SKM-1 (cell line): ENCODE measurements at regions not wholly inside any gene's neighbourhood (a gene's known extent, or its start where the extent isn't known, plus 50 kb on each side); places are given as distances from the start of the nearest gene placed in this dataset.
A peak's percentile ranks its signal among the peaks of the same experiment; 100 is the strongest.

ENCODE experiments used
- DNase-seq: peaks from one replicate; lab custom pipeline; 2025; ENCODE audit not compliant: unreplicated experiment; lab: John Stamatoyannopoulos, UW

DNA sequence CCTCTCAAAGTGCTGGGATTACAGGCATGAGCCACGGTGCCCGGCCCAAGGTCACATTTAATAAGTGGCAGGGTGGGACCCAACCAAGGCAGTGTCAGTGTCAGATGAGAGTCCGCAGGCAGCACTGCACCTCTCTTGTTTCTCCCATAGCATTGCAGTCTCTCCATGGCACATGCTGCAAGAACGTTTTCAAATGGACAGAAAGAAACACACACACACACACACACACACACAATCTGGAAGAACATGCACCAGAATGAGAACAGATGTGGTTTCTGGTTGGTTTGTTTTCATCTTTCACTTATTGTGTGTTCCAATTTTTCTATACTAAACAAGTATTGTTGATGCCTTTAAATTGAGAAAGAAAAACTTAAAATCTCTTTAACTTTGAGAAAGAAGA lies 126.5 kb downstream of the SYF2 start:
- DNase-seq, result no peak

DNA sequence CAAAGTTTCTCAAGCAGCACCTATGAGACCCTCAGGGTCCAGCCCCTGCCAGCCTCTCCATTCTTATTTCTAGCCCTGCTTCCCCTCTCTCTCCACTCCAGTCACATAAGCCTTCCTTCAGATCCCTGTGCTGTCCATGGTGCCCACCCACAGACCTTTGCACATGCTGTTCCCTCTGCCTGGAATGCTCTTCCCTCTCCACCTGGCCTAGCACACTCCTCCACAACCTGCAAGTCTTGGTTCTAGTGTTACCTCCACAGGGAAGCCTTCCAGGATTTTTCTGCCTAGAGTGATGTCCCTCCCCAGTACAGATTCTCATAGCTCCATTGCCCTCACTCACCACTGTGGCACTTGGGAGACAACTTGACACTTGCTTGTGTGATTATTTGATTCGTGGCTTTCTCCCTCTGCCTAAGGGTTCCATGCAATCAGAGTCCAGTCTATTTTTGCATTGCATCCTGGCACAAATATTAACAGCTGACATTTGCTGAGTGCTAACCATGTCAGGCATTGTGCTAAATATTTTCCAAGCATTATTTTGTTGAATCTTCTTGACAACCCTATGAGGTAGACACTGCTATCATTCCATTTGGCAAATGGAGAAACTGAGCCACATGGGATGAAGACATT lies 127.3 kb downstream of the SYF2 start:
- DNase-seq, result no peak

DNA sequence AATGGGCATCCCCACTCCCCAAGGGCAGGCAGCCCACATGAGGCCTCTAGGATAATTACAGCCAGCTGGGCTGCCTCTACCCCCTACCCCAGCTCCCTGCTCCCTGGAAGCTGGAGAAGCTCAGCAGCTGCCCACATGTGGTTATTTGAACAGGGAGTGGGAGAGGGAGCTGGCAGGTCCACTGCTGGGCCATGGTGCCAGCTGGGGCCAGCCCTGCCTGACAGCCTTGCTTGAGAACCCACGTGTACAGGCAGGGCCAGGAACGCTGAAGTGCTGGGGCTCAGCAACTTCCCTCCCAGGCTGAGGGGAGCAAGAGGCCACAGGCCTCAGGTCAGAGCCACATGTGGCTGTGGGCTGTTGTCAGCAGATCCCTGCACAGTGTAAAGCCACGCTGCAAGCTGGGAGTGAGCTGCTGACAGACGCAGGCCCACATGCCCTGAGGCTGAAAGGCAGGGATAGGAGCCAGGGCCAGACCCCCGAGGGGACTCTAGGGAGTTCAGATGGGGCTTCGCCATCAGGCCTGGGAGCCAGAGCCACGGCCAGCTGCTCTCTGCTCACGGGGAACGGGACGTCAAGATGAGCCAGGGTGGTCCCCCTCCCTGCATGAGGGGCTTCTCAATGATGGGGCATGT lies 129.0 kb downstream of the SYF2 start:
- no peak for DNase-seq

DNA sequence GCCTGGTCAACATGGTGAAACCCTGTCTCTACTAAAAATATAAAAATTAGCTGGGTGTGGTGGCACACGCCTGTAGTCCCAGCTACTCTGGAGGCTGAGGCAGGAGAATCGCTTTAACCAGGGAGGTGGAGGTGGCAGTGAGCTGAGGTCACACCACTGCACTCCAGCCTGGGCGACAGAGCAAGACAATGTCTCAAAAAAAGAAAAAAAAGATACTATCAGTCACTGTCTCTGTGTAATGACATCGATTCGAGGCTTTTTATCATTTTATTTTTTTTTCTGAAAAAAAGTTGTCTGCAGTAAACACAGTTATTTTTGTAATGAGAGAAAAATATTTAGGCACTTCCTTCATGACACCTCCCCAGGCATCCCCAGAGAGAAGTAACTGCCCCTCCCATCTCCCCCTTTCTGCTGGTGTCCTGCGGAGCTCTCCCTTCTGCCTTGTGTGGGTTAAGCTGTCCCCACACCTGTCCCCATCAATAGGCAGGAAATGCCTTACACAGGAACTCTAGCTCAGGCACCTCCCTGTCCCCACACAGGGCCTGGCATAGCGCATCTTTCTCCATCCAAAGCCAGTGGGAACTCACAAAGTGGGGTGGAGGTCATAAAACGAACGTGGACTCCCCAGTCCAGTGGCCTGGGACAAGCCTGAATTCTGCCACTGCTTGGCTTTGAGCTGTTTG lies 132.0 kb downstream of the SYF2 start:
- DNase-seq, result no peak

DNA sequence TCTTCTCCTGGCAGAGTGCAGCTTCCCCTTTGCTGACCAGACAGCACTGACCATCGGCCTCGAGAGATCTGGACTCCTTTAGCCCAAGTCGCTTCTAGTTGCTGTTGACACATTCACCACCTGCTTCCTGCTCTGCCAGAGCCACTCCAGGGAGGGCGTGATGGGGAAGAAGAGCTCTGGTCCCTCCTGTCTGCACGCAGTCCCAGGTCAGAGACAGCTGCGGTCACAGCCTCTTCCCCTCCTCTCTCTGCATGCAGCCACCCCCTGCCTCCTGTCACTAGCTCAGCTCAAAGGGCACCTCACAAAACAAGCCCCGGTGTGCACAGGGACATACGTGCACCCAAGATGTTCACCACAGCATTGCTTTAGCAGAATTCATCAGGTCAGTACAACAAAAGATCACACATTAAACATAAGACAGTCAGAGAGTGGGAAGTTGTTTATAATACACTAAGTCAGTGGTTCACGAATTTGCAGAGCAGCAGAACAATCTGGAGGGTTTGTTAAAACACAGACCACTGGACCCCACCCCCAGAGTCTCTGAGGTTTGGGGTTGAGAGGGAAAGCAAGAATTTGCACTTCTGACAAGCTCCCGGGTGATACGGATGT lies 132.9 kb downstream of the SYF2 start:
- DNase-seq, result peak; percentile 88

DNA sequence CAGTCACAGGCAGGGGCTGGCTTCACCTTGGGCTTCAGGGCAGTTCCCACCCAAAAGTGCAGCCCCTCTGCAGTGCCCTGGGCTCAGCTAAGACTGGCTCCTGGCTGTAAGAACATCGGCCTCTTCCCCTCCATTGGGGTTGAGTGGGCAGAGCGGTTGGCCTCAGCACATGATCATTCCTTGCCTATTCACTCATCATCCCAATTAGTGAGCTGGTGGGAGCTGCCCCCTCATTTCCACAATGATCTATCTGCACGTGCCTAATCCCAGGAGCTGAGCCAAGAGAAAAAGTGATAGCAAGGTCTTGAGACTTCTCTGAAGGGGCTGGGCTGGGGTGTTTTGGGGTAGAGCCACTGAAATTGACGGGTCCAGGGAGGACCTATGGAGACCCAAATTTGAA lies 133.6 kb downstream of the SYF2 start:
- DNase-seq, result no peak

DNA sequence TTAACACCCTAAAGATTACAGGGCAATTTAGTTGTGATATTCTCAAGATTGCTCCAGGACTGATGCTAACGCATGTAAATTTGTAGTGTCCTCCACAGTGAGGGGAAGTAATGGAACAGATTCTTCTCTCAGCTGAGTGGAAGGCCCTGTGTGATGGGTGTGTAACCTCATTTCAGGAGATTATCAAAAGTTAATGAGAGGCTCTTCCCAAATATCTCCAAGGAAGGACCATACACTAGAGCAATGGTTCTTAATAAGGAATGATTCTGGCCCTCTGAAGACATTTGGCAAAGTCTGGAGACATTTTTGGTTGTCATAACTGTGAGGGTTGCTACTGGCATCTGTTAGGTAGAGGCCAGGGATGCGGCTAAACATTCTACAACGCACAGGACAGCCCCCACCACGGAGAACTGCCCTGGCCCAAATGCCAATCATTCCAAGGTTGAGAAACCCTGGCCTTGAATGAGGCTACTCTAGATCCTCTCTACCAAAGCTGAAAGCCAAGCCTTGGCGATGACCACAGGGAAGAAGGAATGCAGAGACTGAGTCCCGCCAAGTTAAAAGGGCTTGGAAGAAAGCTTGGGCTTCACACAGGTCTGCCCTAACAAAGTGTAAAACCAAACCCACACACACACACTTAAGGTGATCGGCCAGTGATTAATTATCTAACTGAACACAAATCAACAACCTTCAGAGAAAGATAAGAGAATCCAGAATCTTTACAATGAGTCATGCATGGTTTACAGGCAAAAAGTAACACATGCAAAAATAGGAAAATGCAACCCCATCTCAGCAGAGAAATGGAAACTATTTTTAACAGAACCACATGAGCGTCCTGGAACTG lies 135.8 kb downstream of the SYF2 start:
- no peak for DNase-seq

DNA sequence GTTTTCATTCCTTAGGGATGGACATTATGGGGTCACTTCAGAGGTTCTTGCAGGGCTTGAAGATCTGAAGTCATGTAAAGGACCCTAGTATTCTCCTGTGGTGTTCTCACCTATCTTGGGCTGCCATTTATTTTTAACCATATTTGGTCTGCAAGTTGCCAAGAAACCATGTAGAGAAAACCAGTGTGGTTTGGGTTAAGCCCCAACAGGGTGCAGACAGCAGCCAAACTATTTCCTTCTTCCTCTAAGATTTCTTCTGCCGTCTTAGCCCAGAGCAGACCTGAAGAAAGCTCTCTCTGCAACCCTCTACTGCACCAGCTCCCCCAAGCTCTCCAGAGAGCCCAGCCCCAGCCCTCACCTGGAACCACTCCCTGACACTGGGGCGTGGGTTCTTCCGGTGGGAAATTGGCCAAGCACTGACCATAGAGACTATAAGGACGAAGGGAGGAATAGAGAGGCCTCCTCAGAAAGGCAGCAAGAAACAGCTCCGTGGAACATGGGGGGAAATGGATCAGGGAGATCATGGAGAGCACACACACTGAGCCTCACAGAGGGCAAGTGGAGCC lies 136.6 kb downstream of the SYF2 start:
- DNase-seq, result no peak

DNA sequence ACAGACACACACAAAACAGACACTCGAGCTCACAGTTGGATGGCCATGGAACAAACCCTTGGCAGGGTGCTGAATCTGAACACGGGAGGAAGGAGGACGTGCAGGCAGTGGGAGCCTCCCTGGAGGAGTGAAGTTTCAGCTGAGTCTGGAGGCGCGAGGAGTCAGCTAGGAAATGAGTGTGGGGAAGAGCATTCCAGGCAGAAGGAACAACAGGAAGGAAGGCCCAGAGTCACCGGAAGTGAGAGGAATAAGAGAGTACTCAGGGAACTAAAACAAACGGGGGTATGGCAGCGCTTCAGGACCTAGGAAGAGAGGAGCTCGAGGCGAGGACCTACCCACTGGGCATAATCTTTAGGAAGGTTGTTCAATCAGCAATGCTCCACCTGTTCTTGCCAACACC lies 137.3 kb downstream of the SYF2 start:
- no peak for DNase-seq

DNA sequence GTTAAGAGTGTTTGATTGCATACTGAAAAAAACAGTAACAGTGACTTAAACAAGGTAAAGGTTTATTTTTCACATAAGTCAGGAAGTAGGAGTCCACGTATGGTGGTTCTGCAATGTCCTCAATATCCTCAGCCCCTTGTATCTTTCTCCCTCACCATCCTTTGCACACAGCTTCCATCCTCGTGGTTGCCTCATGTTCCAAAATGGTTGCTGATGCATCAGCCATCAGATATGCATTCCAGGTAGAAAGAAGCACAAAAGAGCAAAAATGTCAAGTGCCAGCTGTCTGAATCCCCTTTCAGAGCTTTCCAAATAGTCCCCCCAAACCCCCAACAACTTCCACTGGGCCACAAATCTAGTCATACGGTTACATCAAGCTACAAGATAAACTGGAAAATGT lies 138.1 kb downstream of the SYF2 start:
- DNase-seq, result no peak

DNA sequence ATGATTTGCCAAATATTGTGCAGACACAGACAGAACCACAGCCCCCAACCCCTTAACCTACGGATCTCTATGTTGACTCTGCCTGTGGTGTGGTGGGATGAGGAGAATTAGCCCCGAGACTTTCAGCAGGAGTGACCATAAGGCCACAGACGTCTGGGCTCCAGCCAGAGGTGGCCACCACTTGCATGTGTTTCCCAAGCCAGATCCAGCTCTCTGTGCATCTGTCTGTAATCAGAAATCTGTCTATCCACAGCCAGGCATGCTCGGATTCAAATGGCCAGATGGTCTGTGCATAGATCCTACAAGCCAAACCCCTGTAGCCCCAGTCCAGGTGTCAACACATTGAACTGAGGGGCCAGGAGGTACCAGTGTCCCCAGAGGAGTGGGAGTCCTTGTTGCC lies 140.6 kb downstream of the SYF2 start:
- DNase-seq, result no peak

DNA sequence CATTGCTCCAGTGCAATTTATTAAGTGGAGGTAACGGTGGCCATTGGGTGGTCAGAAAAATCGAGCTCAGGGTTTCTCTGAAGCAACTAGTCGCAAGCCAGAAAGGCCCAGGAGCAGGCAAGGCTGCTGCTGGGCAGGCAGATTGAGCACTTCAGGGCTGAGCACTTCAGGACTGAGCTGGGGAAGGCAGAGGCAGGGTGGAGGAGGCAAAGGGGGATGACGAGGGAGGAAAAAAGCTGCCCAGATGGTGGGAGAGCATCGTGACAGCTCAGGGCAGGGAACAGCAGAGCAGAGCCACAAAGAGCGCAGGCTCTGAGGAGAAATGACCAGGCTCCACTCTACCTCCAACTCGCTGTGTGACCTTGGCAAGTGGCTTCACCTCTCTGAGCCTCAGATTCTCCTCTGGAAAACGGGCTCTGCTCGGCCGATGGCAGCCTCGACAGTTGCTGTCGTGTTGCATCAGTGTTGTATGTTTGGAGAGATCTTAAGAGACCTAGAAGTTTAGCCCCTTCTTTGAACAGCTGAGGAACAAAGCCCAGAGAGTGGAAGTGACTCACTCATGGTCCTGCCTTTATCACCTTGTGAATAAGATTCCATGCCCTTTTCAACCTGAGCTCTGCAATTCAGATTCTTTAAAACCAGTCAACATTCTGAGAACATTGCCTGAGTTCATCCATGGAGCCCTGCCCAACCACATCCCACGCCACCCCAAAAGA lies 141.4 kb downstream of the SYF2 start:
- no peak for DNase-seq

DNA sequence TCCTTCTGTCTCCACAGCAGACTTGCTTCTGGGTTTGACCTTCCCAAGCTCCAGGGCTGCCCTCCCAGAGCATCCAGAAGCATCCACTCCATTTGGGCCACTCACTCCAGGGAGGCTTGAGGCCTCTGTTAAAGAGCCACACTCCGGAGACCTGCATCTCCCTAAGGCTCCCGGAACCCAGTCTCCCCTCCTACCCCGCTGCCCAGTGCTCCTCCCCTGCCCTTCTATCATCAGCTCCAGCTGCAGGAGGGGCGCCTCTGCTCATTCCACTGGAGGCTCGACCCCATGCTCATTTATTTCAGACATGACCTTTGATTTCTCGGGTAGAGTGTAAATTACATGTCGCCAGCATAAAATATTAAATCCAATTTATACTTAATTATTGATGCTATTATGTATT lies 142.5 kb downstream of the SYF2 start:
- no peak for DNase-seq

DNA sequence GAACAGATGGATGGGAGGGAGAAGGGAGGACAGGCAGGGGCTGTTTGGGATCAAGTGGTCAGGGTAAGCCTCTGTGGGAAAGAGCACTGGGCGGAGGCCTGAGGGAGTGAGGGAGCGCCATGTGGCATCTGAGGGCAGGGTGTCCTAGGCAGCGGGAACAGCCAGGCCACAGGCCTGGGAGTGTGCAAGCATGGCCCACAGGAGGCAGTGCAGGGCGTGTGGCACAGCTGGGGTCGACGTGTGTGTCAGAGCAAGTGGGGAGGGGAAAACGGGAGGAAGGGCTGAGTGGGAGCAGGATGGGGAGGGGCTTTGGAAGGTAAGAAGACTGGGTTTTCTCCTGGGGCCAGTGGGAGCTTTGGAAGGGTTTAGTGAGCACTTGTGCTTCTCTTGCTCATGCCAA lies 143.4 kb downstream of the SYF2 start:
- no peak for DNase-seq

DNA sequence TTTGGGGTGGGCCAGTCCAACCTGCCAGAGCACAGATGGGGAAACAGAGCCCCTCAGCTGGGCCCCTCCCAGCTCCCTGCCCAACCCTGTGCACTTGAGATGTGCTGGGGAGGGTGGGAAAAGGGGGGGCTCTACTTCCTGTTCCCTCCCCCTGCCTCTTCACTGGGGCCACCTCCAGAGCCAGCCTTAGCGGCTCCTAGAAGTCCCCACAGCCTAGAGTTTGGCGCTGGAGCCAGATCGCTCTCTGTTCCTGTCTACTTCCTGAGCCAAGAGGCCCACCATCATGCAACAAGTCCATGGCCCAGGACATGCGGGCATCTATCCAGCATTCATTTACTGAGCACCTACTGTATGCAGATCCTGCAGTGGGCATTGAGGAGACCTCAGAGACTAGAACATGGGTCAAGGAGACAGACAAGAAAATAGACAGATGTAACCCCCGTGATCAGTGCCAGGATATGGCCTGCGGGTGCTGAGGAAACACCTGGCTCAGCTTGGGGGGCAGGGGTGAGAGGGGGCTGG lies 144.1 kb downstream of the SYF2 start:
- DNase-seq, result no peak

DNA sequence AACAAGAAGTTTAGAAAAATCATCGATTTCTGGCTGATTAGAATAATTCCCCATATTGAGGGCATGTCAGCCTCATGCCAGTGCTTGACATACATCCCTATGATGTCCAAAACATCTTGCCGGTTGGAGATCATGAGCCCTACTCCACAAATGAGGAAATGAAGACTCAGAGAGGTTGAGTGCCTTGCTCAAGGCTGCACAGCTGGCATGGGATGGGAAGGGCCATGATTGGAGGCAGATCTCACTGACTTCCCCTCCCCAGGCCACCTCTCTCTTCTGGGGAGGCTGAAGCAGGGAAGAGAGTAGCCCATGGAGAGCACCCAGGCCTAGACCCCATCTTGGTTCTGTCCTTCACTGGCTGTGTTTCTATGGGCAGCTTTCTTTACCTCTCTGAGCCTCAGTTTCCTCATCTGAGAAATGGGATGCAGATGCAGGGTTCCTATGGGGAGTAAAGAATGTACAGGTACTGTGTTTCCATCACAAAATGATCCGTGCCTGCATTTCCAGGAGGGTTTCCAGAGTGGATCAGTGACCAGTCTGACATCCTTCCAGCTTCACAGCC lies 145.7 kb downstream of the SYF2 start:
- no peak for DNase-seq

DNA sequence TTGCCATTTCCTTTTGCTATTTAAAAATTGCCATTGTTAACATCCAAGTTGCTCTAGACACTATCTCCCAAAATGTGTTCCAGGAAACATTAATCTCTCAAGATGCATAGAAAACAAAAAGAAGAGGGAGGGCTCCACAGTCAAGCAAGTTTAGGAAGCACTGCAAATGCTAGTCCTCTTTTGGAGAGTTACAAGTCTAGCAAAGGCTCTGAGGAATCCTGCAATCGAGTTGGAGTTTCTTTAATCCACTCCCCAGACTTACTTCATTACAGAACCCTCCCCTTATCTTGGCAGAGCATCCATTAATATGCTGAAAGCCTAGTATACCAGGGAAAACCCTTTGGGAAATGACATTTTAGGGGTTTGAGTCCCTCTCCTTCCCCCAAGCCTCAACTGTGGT lies 147.9 kb downstream of the SYF2 start:
- no peak for DNase-seq

DNA sequence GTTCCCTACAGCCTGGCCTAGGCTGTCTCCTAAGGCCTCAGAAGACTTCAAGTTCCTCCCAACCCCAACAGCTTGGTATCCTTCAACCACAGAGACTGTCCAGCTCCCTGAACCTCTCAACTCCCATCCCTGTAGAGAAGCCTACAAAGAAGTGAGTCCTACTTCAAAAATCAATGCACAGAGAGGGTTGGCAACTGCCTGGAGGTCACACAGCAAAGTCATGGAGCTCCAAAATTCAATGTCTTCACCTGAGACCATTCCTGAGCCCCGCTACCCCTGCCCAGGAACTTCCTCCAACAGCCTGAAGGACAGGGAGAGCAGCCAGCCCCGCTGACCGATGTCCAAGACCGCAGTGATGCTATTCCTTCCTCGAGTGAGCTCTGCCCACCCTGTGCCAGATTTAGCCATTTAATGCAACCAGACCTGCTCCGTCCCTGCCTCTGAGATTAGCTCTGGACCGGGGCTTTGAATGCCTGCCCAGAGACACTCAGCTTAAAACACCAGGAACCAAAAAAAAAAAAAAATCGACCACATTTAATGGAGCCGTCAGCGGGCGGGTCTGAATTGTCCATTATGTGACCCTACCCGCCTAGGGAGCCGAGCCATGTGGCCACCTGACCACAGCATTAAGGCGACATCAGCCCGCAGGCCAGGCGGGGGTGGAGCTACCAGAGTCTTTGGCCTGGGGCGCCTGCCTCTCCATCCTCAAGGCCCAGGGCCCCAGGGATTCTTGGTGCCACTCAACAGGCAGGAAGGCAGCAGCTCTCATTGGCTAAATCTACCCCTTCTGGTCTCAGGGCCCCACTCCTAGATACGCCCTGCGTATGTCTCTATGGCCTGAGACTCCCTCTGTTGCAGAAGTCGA lies 148.6 kb downstream of the SYF2 start:
- DNase-seq, result no peak

DNA sequence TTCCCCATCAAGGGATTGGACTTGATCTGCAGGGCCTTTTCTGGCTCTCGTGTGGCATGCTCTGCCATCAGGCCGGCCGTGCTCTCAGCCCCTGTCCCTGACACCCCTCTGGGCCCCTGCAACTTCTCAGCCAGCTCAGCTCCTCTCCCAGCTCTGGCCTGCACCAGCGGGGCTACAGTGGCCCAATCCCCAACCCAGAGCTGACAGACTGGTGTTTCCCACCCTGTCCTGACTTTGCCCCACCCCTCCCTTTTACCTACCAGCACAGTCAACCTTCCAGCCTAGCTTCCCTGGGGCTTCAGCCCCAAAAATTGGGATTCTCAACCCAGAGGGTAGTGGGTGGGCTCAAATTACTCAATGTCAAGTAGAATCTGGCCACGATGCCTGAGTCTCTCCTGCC lies 149.3 kb downstream of the SYF2 start:
- no peak for DNase-seq
